ENCODE measurements at regions not wholly inside any gene's neighbourhood (a gene's known extent, or its start where the extent isn't known, plus 50 kb on each side); places are given as distances from the start of the nearest gene placed in this dataset.

- TF ChIP-seq CTCF (IDR thresholded peaks at IDR 0.05) (no peak), POLR2A (IDR thresholded peaks at IDR 0.05) (no peak)
Observed at GRCh38 chr5:136811551-136811950, 446.2 kb upstream of the TRPC7 start.

GRCh38 chr5:136811086-136811485, 445.7 kb upstream of the TRPC7 start:
- H3K36me3 ChIP-seq: no peaks in the 10 kb centered on the region
- intact Hi-C loops (cut with DNase I): loop anchor here in 3 of 10 donors (10.0 kb wide), 2 partner anchors 174 to 184 kb away; no protein-coding TSS in a partner anchor
- no peak for TF ChIP-seq POLR2A (IDR thresholded peaks at IDR 0.05)
- 38 to 53% (median 45%) methylated on average over 3 of the region's 3 CpGs for WGBS, 4 donors
- no peak overlapping the region for H3K4me3 ChIP-seq
- no peak for DNase-seq
- H3K27me3 ChIP-seq: no peaks in the 10 kb centered on the region
- peaks cover 0 to 28% (median 16%) of the 10 kb centered on the region in 12 donors for H3K4me1 ChIP-seq
- peak overlapping the region in 6 of 12 donors; percentile 11 to 71 (median 48) for H3K27ac ChIP-seq
- no peak for ATAC-seq
- no peaks in the 10 kb centered on the region for H3K9me3 ChIP-seq

More at GRCh38 chr5:136811551-136811950, 446.2 kb upstream of the TRPC7 start:
- Histone ChIP-seq H3K27me3 (no peaks in the 10 kb centered on the region), H3K4me3 (no peak overlapping the region), H3K27ac (peak overlapping the region in 2 of 12 donors; percentile 11 to 38), H3K4me1 (peaks cover 0 to 28% (median 16%) of the 10 kb centered on the region in 12 donors), H3K9me3 (no peaks in the 10 kb centered on the region), H3K36me3 (no peaks in the 10 kb centered on the region)
- WGBS, 4 donors: 65 to 81% (median 71%) methylated on average over 2 of the region's 2 CpGs
- DNase-seq (peak in 1 of 5 donors; percentile 52), ATAC-seq (peak in 2 of 4 donors; percentile 54 to 89)
- intact Hi-C loops (cut with DNase I): loop anchor here in 3 of 10 donors (10.0 kb wide), 2 partner anchors 173 to 183 kb away; no protein-coding TSS in a partner anchor

- intact Hi-C loops (cut with DNase I): loop anchor here in 3 of 10 donors (10.0 kb wide), 2 partner anchors 174 to 184 kb away; no protein-coding TSS in a partner anchor
- Histone ChIP-seq H3K4me1 (peaks cover 0 to 28% (median 16%) of the 10 kb centered on the region in 12 donors), H3K27ac (peak overlapping the region in 7 of 12 donors; percentile 11 to 71 (median 45)), H3K9me3 (no peaks in the 10 kb centered on the region), H3K4me3 (no peak overlapping the region), H3K27me3 (no peaks in the 10 kb centered on the region), H3K36me3 (no peaks in the 10 kb centered on the region)
- WGBS, 4 donors: 22 to 35% (median 32%) methylated on average over 5 of the region's 5 CpGs
- peak; percentile 87 to 97 (median 96) for ATAC-seq
- DNase-seq: peak in 4 of 5 donors; percentile 30 to 51 (median 42)
- TF ChIP-seq CTCF (IDR thresholded peaks at IDR 0.05) (no peak), POLR2A (IDR thresholded peaks at IDR 0.05) (no peak)
Observed at GRCh38 chr5:136810261-136810801, 445.0 kb upstream of the TRPC7 start.

- H3K4me1 ChIP-seq: peaks cover 0 to 28% (median 16%) of the 10 kb centered on the region in 12 donors
- no peak for DNase-seq
- no peak overlapping the region for H3K4me3 ChIP-seq
- TF ChIP-seq CTCF (IDR thresholded peaks at IDR 0.05) (no peak), POLR2A (IDR thresholded peaks at IDR 0.05) (no peak)
- no peak overlapping the region for H3K27ac ChIP-seq
- 65 to 79% (median 72%) methylated on average over 1 of the region's 1 CpG for WGBS, 4 donors
- intact Hi-C loops (cut with DNase I): loop anchor here in 7 of 10 donors (5.0 to 10.0 kb wide), 8 partner anchors 245 to 805 kb away; partner anchors contain the start of gene SPOCK1 (in 1 of the 7)
- H3K27me3 ChIP-seq: no peaks in the 10 kb centered on the region
- H3K9me3 ChIP-seq: no peaks in the 10 kb centered on the region
- no peaks in the 10 kb centered on the region for H3K36me3 ChIP-seq
- ATAC-seq: no peak
Observed at GRCh38 chr5:136809382-136809781, 444.0 kb upstream of the TRPC7 start.
